Lower leg skin (tissue), 3 donors: ENCODE measurements at regions not wholly inside any gene's neighbourhood (a gene's known extent, or its start where the extent isn't known, plus 50 kb on each side); places are given as distances from the start of the nearest gene placed in this dataset.

Source experiments
- POLR2A ChIP-seq, 2 donors: fragments of 450-650 bp; IDR thresholded peaks; one replicate each; pipeline ENCODE4 v1.6.1; 2016 to 2017; ENCODE audit warnings: antibody characterized with exemption in 2 of 2, mild to moderate bottlenecking in 1 of 2, moderate library complexity in 1 of 2
- TF ChIP-seq, protein P1 (sequence below), 3 donors: fragments of 450-650 bp; IDR thresholded peaks; one replicate each; pipeline ENCODE4 v1.5.1; 2016; ENCODE audit warnings: antibody characterized with exemption in 3 of 3, mild to moderate bottlenecking in 3 of 3, moderate library complexity in 2 of 3

DNA sequence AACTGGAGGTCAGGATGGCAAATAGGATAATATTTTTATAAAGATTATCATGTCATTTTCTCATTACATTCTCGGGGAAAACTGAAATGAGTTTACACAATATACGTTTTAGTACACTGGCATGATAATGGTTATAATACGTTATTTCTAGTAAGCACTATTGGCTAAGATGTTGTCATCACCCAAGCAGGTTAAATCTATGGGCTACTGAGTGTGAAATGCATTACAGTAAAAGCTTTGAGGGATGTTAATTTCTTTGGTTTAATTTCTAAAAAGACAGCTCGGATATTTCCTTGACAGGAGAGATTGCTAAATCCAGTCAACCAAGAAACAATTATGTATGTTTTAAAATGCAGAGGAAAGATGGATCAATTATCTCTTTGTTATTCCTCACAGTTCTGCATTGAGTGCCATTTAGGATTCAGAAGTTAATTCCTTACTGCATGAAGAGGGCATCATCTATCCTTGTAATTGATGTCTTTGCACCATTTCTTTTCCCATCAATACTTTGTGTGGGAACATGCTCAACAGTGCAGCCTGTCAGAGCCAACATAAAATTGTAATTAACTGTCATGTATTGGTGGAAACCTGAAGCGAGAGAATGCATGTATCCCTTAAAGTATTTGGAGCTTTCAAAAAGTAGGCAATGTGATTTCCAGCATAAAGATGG is 222.4 kb upstream of the ZP4 start:
- TF ChIP-seq, protein P1, sequence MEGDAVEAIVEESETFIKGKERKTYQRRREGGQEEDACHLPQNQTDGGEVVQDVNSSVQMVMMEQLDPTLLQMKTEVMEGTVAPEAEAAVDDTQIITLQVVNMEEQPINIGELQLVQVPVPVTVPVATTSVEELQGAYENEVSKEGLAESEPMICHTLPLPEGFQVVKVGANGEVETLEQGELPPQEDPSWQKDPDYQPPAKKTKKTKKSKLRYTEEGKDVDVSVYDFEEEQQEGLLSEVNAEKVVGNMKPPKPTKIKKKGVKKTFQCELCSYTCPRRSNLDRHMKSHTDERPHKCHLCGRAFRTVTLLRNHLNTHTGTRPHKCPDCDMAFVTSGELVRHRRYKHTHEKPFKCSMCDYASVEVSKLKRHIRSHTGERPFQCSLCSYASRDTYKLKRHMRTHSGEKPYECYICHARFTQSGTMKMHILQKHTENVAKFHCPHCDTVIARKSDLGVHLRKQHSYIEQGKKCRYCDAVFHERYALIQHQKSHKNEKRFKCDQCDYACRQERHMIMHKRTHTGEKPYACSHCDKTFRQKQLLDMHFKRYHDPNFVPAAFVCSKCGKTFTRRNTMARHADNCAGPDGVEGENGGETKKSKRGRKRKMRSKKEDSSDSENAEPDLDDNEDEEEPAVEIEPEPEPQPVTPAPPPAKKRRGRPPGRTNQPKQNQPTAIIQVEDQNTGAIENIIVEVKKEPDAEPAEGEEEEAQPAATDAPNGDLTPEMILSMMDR (IDR thresholded peaks at IDR 0.05): no peak
- no peak for TF ChIP-seq POLR2A (IDR thresholded peaks at IDR 0.05)
